ENCODE measurements at regions not wholly inside any gene's neighbourhood (a gene's known extent, or its start where the extent isn't known, plus 50 kb on each side); places are given as distances from the start of the nearest gene placed in this dataset.

GRCh38 chr10:125462845-125463244 lies 220.1 kb downstream of the TEX36 start:
- Histone ChIP-seq H3K9me3 (replicated peaks; ENCODE audit: control insufficient read depth, insufficient read depth, low read length) (no peaks in the 10 kb centered on the region), H2AFZ (ENCODE audit: control insufficient read depth, low read depth, low read length) (no peak overlapping the region), H3K36me3 (ENCODE audit: control insufficient read depth in 2 of 2, insufficient read depth in 2 of 2, low read length in 1 of 2) (no peaks in the 10 kb centered on the region), H4K20me1 (ENCODE audit: control insufficient read depth, insufficient read depth) (no peaks in the 10 kb centered on the region), H3K9ac (ENCODE audit: control insufficient read depth, insufficient read depth, low read length) (no peak overlapping the region), H3K4me2 (ENCODE audit: control insufficient read depth, insufficient read depth) (no peak overlapping the region), H3K79me2 (ENCODE audit: control insufficient read depth, insufficient read depth, low read length) (no peaks in the 10 kb centered on the region), H3K27ac (ENCODE audit: control insufficient read depth, insufficient read depth) (no peak overlapping the region), H3K27me3 (replicated peaks in 1 of 2; ENCODE audit: control insufficient read depth in 2 of 2, insufficient read depth in 2 of 2, low read length in 1 of 2) (no peaks in the 10 kb centered on the region; a peak in 1 of 4 replicates), H3K4me3 (no peak overlapping the region), H3K4me1 (ENCODE audit: control insufficient read depth, insufficient read depth, low read length) (no peaks in the 10 kb centered on the region)
- in situ Hi-C loops (cut with MboI): no loop called here
- WGBS (ENCODE audit: insufficient coverage, insufficient replicate concordance, low lambda C conversion rate, missing lambda C conversion rate): 40% methylated on average over 2 of the region's 2 CpGs
- SMC1A ChIA-PET (ENCODE audit: uncharacterized antibody, unreplicated experiment): no interaction called here
- POLR2A ChIA-PET: no interaction called here
- TF ChIP-seq CTCF (IDR thresholded peaks at IDR 0.05 in 2 of 3, conservative IDR thresholded peaks at IDR 0.05 in 1 of 3; ENCODE audit: control insufficient read depth in 2 of 3, extremely low read depth in 1 of 3, insufficient read depth in 1 of 3, low read depth in 3 of 3, low read length in 3 of 3) (no peak), FOXM1 (IDR thresholded peaks at IDR 0.05; ENCODE audit: low read depth, low read length) (no peak), MXI1 (IDR thresholded peaks at IDR 0.05; ENCODE audit: low read depth, low read length) (no peak), BHLHE40 (IDR thresholded peaks at IDR 0.05; ENCODE audit: borderline replicate concordance in 1 of 2, low read depth in 2 of 2, low read length in 1 of 2) (no peak), SPI1 (IDR thresholded peaks at IDR 0.05; ENCODE audit: borderline replicate concordance, insufficient read depth, low read depth, low read length) (no peak), SUZ12 (IDR thresholded peaks at IDR 0.05; ENCODE audit: unreplicated experiment) (no peak), TCF3 (IDR thresholded peaks at IDR 0.05; ENCODE audit: borderline replicate concordance, insufficient read depth, low read depth, low read length) (no peak), TAF1 (IDR thresholded peaks at IDR 0.05; ENCODE audit: borderline replicate concordance, low read depth, low read length) (no peak), ZNF217 (IDR thresholded peaks at IDR 0.05) (no peak), USF2 (IDR thresholded peaks at IDR 0.05; ENCODE audit: borderline replicate concordance, low read depth, low read length) (no peak), SKIL (IDR thresholded peaks at IDR 0.05; ENCODE audit: low read depth, poor library complexity, severe bottlenecking) (no peak), MLLT1 (IDR thresholded peaks at IDR 0.05) (no peak), PAX8 (IDR thresholded peaks at IDR 0.05) (no peak)
- ATAC-seq (no peak), FAIRE-seq (no peak), DNase-seq (ENCODE audit: low read depth, low spot score) (no peak)
- RAD21 ChIA-PET (ENCODE audit: unreplicated experiment): no interaction called here
- no TSS peak for BruUV-seq (replicated peaks)
- intact Hi-C loops (cut with micrococcal nuclease; ENCODE audit: unreplicated experiment): no loop called here
- CTCF ChIA-PET: no interaction called here
